ENCODE measurements at regions not wholly inside any gene's neighbourhood (a gene's known extent, or its start where the extent isn't known, plus 50 kb on each side); places are given as distances from the start of the nearest gene placed in this dataset.
"Not testable (repeated sequence)": the region's sequence is repeated elsewhere in the genome, so short reads cannot be mapped to it uniquely, and the experiment has no call there.

DNA sequence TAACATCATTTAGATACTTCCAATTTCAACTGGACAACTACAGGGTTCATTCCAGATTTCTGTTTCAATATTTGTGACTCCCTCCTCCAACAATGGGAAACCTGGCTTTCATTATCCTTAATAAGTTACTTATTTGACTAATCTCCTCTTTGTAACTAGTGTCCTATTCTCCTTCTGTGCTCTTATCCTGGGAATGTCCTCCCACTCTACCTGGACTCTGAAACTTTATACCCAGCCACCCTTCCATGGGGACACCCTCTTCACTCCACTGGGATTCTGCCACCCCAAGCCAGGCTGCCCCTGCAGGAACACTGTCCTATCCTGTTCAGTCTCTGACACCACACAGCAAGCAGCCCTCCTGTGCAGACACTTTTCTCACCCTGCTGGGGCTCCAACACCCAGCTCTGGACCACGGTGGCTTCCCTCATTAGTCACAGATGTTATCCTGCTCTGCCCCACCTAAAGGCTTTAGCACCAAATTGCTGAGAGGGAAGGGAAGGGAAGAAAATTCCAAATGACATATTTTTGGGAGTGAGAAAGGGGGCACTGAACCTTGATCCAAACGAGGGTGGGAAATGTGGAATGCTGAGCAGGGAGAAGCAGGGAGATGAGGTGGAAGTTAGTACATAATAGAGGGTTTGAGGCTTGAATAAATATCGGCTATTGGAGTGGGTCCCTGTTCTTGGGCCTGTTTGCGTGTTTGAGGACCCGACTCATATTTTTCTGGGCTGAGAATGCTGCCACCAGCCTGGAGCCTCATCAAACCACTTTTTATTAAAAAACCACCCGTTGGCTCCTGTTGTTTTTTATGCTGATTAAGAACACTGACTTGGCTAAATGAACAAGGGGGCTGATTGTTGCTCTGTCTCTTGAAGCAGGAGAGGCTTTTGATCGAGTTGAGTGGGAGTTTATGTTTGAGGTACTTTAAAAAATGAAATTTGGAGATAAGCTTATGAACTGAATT is 54.0 kb upstream of the AKIRIN2 start:
- Mint-ChIP-seq H3K4me1 (peaks cover 21% of the 10 kb centered on the region), H3K9me3 (peaks cover 7% of the 10 kb centered on the region), H3K4me3 (no peak overlapping the region), H3K27me3 (no peaks in the 10 kb centered on the region), H3K36me3 (peaks cover 4% of the 10 kb centered on the region), H3K27ac (peak overlapping the region; percentile 87)
- ATAC-seq (ENCODE audit: low read depth) (no peak), DNase-seq (ENCODE audit: low spot score in 2 of 2) (no peak)

DNA sequence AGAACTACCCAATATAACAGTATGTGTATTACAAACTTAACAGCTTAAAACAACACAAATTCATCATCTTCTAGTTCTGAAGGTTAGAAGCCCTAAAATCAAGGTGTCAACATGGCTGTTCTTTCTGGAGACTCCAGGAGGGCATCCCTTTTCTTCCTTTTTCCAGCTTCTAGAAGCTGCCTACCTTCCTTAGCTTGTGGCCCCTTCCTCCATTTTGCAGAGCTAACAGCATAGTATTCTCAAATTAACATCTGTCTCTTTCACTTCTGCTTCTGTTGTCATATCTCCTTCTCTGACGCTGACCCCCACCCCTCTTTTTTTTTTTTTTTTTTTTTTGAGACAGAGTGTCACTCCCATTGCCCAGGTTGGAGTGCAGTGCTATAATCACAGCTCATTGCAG is 52.8 kb upstream of the AKIRIN2 start:
- Mint-ChIP-seq H3K9me3 (peaks cover 7% of the 10 kb centered on the region), H3K27ac (peak overlapping the region; percentile 58), H3K27me3 (no peaks in the 10 kb centered on the region), H3K36me3 (peaks cover 4% of the 10 kb centered on the region), H3K4me1 (peaks cover 21% of the 10 kb centered on the region), H3K4me3 (no peak overlapping the region)
- ATAC-seq (ENCODE audit: low read depth) (peak; percentile 73), DNase-seq (ENCODE audit: low spot score in 2 of 2) (peak in 1 of 2 donors; percentile 42)

DNA sequence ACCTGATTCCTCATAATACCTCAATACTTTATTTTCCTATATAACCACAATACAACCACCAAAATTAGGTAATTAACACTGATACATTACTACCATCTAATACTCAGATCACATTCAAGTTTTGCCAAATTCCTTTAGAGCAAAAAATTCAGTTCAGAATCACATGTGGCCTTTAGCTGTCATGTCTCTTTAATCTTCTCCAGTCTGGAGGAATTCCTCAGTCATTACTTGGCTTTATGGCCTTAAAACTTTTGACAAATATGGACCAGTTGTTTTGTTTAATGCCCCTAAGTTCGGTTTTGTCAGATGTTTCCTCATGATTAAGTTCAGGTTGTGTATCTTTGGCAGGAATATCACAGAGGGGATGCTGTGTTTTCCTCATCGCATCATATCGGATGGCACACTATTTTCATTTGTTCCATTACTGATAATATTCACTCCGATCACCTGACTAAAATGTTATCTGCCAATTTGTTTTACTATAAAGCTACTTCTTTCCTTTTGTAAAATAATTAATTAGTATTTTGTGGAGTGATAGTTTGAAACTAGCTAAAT is 51.2 kb upstream of the AKIRIN2 start:
- Mint-ChIP-seq H3K36me3 (peaks cover 4% of the 10 kb centered on the region), H3K27ac (no peak overlapping the region), H3K4me1 (peaks cover 18% of the 10 kb centered on the region)

DNA sequence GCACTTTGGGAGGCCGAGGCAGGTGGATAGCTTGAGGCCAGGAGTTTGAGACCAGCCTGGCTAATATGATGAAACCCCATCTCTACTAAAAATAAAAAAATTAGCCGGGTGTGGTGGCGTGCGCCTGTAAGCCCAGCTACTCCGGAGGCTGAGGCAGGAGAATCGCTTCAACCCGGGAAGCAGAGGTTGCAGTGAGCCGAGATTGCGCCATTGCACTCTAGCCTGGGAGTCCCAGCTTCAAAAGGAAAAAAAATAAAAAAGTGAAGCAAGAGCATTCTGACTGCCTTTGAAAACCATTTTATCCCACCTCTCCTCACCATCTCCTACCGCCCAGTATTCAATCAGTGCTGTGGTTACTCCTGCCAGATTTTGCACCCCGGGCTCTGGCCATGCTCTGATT is 50.5 kb upstream of the AKIRIN2 start:
- H3K9me3 Mint-ChIP-seq; ATAC-seq (ENCODE audit: low read depth); H3K27ac Mint-ChIP-seq: not testable (repeated sequence)

More for the DNA sequence above, 51.2 kb upstream of the AKIRIN2 start:
- no peaks in the 10 kb centered on the region for H3K27me3 Mint-ChIP-seq
- ATAC-seq (ENCODE audit: low read depth) (no peak), DNase-seq (ENCODE audit: low spot score in 2 of 2) (no peak)
- H3K4me3 Mint-ChIP-seq, result no peak overlapping the region
- H3K9me3 Mint-ChIP-seq, result peaks cover 7% of the 10 kb centered on the region

More for the DNA sequence above, 50.5 kb upstream of the AKIRIN2 start:
- H3K4me1 Mint-ChIP-seq, result peaks cover 19% of the 10 kb centered on the region
- H3K4me3 Mint-ChIP-seq; DNase-seq (ENCODE audit: low spot score in 2 of 2); H3K36me3 Mint-ChIP-seq; H3K27me3 Mint-ChIP-seq: not testable (repeated sequence)
